ENCODE measurements at regions not wholly inside any gene's neighbourhood (a gene's known extent, or its start where the extent isn't known, plus 50 kb on each side); places are given as distances from the start of the nearest gene placed in this dataset.

DNA sequence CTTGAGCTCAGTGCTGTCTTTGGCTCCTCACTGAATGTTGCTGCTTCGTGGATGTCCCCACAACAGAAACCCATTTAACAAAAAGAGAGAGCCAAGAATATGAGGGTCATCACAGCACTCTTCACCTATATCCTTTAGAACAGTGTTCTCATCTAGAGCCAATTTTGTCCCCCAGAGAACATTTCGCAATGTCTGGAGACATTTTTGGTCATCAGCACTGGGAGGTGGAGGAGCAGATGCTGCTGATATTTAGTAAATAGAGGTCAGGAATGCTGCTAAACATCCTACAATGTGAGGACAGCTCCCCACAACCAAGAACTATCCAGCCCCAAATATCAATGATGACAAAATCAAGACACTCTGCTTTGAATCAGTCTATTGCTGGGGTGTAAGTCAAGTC, 92.5 kb downstream of the BBS10 start:
- DNase-seq (ENCODE audit: low spot score in 2 of 2, unreplicated experiment in 2 of 2) = no peak
- TF ChIP-seq, protein P1, sequence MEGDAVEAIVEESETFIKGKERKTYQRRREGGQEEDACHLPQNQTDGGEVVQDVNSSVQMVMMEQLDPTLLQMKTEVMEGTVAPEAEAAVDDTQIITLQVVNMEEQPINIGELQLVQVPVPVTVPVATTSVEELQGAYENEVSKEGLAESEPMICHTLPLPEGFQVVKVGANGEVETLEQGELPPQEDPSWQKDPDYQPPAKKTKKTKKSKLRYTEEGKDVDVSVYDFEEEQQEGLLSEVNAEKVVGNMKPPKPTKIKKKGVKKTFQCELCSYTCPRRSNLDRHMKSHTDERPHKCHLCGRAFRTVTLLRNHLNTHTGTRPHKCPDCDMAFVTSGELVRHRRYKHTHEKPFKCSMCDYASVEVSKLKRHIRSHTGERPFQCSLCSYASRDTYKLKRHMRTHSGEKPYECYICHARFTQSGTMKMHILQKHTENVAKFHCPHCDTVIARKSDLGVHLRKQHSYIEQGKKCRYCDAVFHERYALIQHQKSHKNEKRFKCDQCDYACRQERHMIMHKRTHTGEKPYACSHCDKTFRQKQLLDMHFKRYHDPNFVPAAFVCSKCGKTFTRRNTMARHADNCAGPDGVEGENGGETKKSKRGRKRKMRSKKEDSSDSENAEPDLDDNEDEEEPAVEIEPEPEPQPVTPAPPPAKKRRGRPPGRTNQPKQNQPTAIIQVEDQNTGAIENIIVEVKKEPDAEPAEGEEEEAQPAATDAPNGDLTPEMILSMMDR (IDR thresholded peaks at IDR 0.05; ENCODE audit: unreplicated experiment) = no peak
- Mint-ChIP-seq H3K4me1 (peaks cover 17% of the 10 kb centered on the region), H3K4me3 (no peak overlapping the region), H3K27ac (no peak overlapping the region), H3K9me3 (no peaks in the 10 kb centered on the region), H3K27me3 (ENCODE audit: low read depth) (no peaks in the 10 kb centered on the region), H3K36me3 (no peaks in the 10 kb centered on the region)

DNA sequence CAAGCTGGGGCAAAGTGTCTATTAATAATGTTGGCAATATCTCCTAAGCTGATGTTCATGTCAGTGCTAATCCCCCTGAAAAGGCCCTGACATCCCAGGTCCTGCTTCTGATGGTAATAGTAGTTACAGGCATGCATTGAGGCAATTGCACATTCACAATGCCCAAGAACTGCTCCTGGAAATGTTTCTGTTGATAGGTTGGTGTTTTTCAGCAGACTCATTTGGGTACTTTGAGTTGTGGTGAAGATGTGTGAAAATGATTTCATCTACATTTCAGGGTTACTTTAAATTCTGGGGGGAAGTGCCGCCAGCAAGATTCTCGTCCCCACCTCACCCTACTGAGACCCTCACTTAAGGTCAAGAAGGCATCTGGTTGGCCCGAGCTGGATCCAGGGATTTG, 92.9 kb downstream of the BBS10 start:
- TF ChIP-seq, protein P1 (IDR thresholded peaks at IDR 0.05; ENCODE audit: unreplicated experiment) = no peak
- Mint-ChIP-seq H3K4me3 (no peak overlapping the region), H3K9me3 (no peaks in the 10 kb centered on the region), H3K27me3 (ENCODE audit: low read depth) (no peaks in the 10 kb centered on the region), H3K4me1 (peaks cover 18% of the 10 kb centered on the region), H3K36me3 (no peaks in the 10 kb centered on the region), H3K27ac (no peak overlapping the region)
- DNase-seq (ENCODE audit: low spot score in 2 of 2, unreplicated experiment in 2 of 2) = no peak

DNA sequence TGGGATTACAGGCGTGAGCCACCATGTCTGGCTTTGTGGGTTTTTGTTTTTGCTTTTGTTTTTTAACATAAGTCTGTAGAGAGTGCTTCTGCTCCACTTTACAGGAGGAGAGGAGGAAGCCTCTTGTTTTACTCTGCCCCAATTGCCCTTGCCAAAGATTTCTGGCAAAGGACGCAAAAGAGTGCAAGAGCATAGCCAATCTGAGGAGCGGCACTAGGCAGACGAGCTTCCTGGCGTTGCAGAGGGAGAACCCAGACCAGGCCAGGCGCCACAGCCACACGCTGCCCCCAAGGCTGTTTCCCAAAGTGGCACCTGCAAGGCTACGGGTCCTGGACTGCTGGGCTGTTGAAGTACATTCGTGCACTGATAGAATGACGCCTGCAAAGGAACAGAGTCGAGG, 96.2 kb downstream of the BBS10 start:
- no peak for DNase-seq (ENCODE audit: low spot score in 2 of 2, unreplicated experiment in 2 of 2)
- Mint-ChIP-seq H3K4me3 (no peak overlapping the region), H3K9me3 (no peaks in the 10 kb centered on the region), H3K27ac (no peak overlapping the region), H3K36me3 (no peaks in the 10 kb centered on the region), H3K4me1 (peaks cover 9% of the 10 kb centered on the region), H3K27me3 (ENCODE audit: low read depth) (no peaks in the 10 kb centered on the region)
- TF ChIP-seq, protein P1 (IDR thresholded peaks at IDR 0.05; ENCODE audit: unreplicated experiment) = no peak

DNA sequence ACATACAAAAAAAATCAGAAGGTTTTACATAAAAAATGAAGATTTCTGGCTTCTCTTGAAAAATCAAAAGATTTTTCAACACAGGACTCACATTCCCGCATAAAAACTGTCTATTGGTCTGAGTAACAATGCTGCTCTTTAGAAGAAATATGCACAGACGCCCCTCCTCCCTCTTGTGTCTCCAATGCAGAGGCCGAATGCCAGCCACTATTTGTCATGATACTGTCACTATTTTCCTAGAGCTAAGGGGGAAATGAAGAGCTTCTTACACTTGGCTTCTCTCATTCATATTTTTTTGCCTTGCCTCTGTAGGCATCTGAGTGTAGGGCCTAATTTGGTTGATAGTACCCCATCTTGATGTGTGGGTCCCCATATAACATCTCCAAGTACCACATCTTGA, 98.0 kb downstream of the BBS10 start:
- TF ChIP-seq, protein P1 (IDR thresholded peaks at IDR 0.05; ENCODE audit: unreplicated experiment) = no peak
- no peak for DNase-seq (ENCODE audit: low spot score in 2 of 2, unreplicated experiment in 2 of 2)
- H3K27ac Mint-ChIP-seq = no peak overlapping the region
- H3K4me1 Mint-ChIP-seq = peaks cover 9% of the 10 kb centered on the region
- no peak overlapping the region for H3K4me3 Mint-ChIP-seq
- H3K9me3 Mint-ChIP-seq = no peaks in the 10 kb centered on the region
- no peaks in the 10 kb centered on the region for H3K36me3 Mint-ChIP-seq
- H3K27me3 Mint-ChIP-seq (ENCODE audit: low read depth) = no peaks in the 10 kb centered on the region

DNA sequence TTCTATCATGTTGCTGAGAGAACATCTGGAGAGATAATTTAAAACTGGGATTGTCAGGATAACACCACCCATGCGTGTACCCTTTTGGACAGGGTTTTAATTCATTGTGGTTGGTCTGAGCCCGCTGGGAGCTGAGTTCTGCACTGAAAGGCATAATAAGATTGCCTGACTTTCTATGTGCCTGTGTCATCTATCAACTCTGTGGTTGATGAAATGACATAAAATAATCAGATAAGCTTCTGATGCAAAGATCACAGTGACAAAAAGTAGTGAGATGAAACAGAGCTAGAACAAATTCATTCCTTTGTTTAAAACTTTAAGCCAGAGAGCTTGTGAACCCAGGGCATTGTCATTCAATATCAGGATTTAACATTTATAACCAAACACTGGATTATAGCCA, 98.7 kb downstream of the BBS10 start:
- TF ChIP-seq, protein P1 (IDR thresholded peaks at IDR 0.05; ENCODE audit: unreplicated experiment) = no peak
- H3K9me3 Mint-ChIP-seq = no peaks in the 10 kb centered on the region
- no peaks in the 10 kb centered on the region for H3K36me3 Mint-ChIP-seq
- H3K27me3 Mint-ChIP-seq (ENCODE audit: low read depth) = no peaks in the 10 kb centered on the region
- DNase-seq (ENCODE audit: low spot score in 2 of 2, unreplicated experiment in 2 of 2) = no peak
- no peak overlapping the region for H3K4me3 Mint-ChIP-seq
- H3K4me1 Mint-ChIP-seq = peaks cover 9% of the 10 kb centered on the region
- H3K27ac Mint-ChIP-seq = no peak overlapping the region

DNA sequence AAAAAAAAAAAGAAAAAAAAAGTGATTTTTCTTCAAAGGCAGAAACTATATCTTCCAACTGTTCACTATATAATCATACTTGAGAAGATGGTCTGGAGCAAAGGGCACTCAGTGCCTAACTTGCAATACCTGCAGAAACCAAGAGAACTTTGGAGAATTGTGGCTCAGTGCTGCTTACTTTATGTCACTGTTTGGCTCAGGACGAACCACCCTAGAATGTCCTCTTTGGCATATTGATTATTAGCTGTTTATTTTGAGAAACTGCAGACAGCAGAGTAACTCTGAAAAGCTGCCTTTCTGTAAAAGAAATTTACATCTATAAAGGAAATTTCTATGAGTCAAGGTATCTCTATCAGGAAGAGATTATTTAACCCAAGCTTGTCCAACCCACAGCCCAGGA, 100.2 kb downstream of the BBS10 start:
- TF ChIP-seq, protein P1 (IDR thresholded peaks at IDR 0.05; ENCODE audit: unreplicated experiment) = no peak
- Mint-ChIP-seq H3K4me1 (peaks cover 9% of the 10 kb centered on the region), H3K9me3 (no peaks in the 10 kb centered on the region), H3K4me3 (no peak overlapping the region), H3K27me3 (ENCODE audit: low read depth) (no peaks in the 10 kb centered on the region), H3K36me3 (no peaks in the 10 kb centered on the region), H3K27ac (no peak overlapping the region)
- no peak for DNase-seq (ENCODE audit: low spot score in 2 of 2, unreplicated experiment in 2 of 2)

All from mesothelial cell of epicardium (in vitro differentiated cells).